ENCODE measurements at regions not wholly inside any gene's neighbourhood (a gene's known extent, or its start where the extent isn't known, plus 50 kb on each side); places are given as distances from the start of the nearest gene placed in this dataset.
"Not testable (repeated sequence)": the region's sequence is repeated elsewhere in the genome, so short reads cannot be mapped to it uniquely, and the experiment has no call there.

- TF ChIP-seq CTCF (IDR thresholded peaks at IDR 0.05; ENCODE audit: extremely low read depth in 1 of 2, insufficient read depth in 1 of 2, low read depth in 1 of 2, low read length in 2 of 2); POLR2A (IDR thresholded peaks at IDR 0.05; ENCODE audit: low read depth, low read length): not testable (repeated sequence)
These were observed 671.3 kb upstream of the DEFB115 start for GRCh38 chr20:30586178-30586577.

Data from endothelial cell of umbilical vein (primary cell).